Nephron (organoid): ENCODE measurements at regions not wholly inside any gene's neighbourhood (a gene's known extent, or its start where the extent isn't known, plus 50 kb on each side); places are given as distances from the start of the nearest gene placed in this dataset.

ENCODE experiments used
- H3K27ac Mint-ChIP-seq, 3 experiments: 2 replicates each; pipeline ENCODE4 v1.8.0; 2020; ENCODE audit warnings: mixed read lengths in 3 of 3, mild to moderate bottlenecking in 2 of 3, moderate library complexity in 1 of 3
- H3K27me3 Mint-ChIP-seq: 2 replicates; pipeline ENCODE4 v1.8.0; 2021; ENCODE audit warnings: low read depth, mild to moderate bottlenecking, moderate library complexity, mixed read lengths
- H3K36me3 Mint-ChIP-seq: 2 replicates; pipeline ENCODE4 v1.8.0; 2020; ENCODE audit warnings: low read depth, mixed read lengths
- H3K4me1 Mint-ChIP-seq: 2 replicates; pipeline ENCODE4 v1.8.0; 2020; ENCODE audit warnings: mixed read lengths
- H3K4me3 Mint-ChIP-seq, 3 experiments: 2 replicates each; pipeline ENCODE4 v1.8.0; 2020; ENCODE audit warnings: mild to moderate bottlenecking in 3 of 3, mixed read lengths in 3 of 3, moderate library complexity in 2 of 3
- H3K9me3 Mint-ChIP-seq: 2 replicates; pipeline ENCODE4 v1.8.0; 2020; ENCODE audit warnings: mixed read lengths
- CTCF ChIP-seq, 3 experiments: fragments of 200-600 bp; sonication (generic); IDR thresholded peaks; one replicate each; pipeline ENCODE4 v1.5.0; 2021; ENCODE audit warnings: antibody characterized with exemption in 3 of 3; ENCODE audit not compliant: unreplicated experiment in 3 of 3

- no peaks in the 10 kb centered on the region for H3K4me1 Mint-ChIP-seq
- peaks cover 39% of the 10 kb centered on the region for H3K27me3 Mint-ChIP-seq
- H3K4me3 Mint-ChIP-seq, result no peak overlapping the region
Observed at GRCh38 chr22:22735695-22736611, 91.5 kb downstream of the GGTLC2 start.

GRCh38 chr22:22737590-22737989 lies 93.2 kb downstream of the GGTLC2 start:
- Mint-ChIP-seq H3K4me1 (no peaks in the 10 kb centered on the region), H3K27ac (no peak overlapping the region), H3K4me3 (no peak overlapping the region), H3K9me3 (peaks cover 5% of the 10 kb centered on the region), H3K27me3 (peaks cover 51% of the 10 kb centered on the region), H3K36me3 (no peaks in the 10 kb centered on the region)
- no peak for TF ChIP-seq CTCF (IDR thresholded peaks at IDR 0.05; ENCODE audit: unreplicated experiment in 3 of 3)

More at GRCh38 chr22:22735695-22736611, 91.5 kb downstream of the GGTLC2 start:
- no peak for TF ChIP-seq CTCF (IDR thresholded peaks at IDR 0.05; ENCODE audit: unreplicated experiment in 3 of 3)
- Mint-ChIP-seq H3K27ac (no peak overlapping the region), H3K36me3 (no peaks in the 10 kb centered on the region), H3K9me3 (peaks cover 5% of the 10 kb centered on the region)

GRCh38 chr22:22738959-22739585 lies 94.7 kb downstream of the GGTLC2 start:
- Mint-ChIP-seq H3K36me3 (no peaks in the 10 kb centered on the region), H3K4me3 (no peak overlapping the region), H3K27me3 (peaks cover 52% of the 10 kb centered on the region), H3K27ac (no peak overlapping the region), H3K4me1 (no peaks in the 10 kb centered on the region), H3K9me3 (peaks cover 5% of the 10 kb centered on the region)
- no peak for TF ChIP-seq CTCF (IDR thresholded peaks at IDR 0.05; ENCODE audit: unreplicated experiment in 3 of 3)

- no peak overlapping the region for H3K27ac Mint-ChIP-seq
- peaks cover 56% of the 10 kb centered on the region for H3K27me3 Mint-ChIP-seq
- no peak for TF ChIP-seq CTCF (IDR thresholded peaks at IDR 0.05; ENCODE audit: unreplicated experiment in 3 of 3)
- no peaks in the 10 kb centered on the region for H3K36me3 Mint-ChIP-seq
- peaks cover 5% of the 10 kb centered on the region for H3K9me3 Mint-ChIP-seq
- H3K4me1 Mint-ChIP-seq, result no peaks in the 10 kb centered on the region
- no peak overlapping the region for H3K4me3 Mint-ChIP-seq
Observed at GRCh38 chr22:22740560-22741276, 96.3 kb downstream of the GGTLC2 start.

GRCh38 chr22:22741843-22742242 lies 97.4 kb downstream of the GGTLC2 start:
- no peak for TF ChIP-seq CTCF (IDR thresholded peaks at IDR 0.05; ENCODE audit: unreplicated experiment in 3 of 3)
- H3K4me1 Mint-ChIP-seq, result no peaks in the 10 kb centered on the region

More at GRCh38 chr22:22741843-22742242, 97.4 kb downstream of the GGTLC2 start:
- Mint-ChIP-seq H3K27ac (no peak overlapping the region), H3K36me3 (no peaks in the 10 kb centered on the region), H3K9me3 (peaks cover 5% of the 10 kb centered on the region), H3K4me3 (no peak overlapping the region), H3K27me3 (peaks cover 53% of the 10 kb centered on the region)
